ENCODE measurements at regions not wholly inside any gene's neighbourhood (a gene's known extent, or its start where the extent isn't known, plus 50 kb on each side); places are given as distances from the start of the nearest gene placed in this dataset.

DNA sequence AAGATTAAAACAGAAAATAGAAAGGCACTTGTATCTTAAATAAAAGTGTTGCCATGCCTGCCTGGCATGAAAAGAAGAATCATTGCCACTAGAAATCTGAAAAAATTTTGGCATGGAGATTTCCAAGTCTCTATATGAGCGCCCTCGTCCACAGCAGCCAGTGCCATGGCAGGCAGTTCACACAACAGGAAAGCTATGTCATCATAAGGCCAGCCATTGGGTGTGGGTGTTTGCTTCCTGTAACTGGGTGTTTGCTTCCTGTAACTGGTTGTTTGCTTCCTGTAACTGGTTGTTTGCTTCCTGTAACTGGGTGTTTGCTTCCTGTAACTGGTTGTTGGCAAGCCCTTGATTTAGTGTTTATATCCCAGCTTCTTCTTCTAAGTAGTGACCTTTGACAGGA, 446.7 kb downstream of the IRX1 start:
- TF ChIP-seq, protein P1, sequence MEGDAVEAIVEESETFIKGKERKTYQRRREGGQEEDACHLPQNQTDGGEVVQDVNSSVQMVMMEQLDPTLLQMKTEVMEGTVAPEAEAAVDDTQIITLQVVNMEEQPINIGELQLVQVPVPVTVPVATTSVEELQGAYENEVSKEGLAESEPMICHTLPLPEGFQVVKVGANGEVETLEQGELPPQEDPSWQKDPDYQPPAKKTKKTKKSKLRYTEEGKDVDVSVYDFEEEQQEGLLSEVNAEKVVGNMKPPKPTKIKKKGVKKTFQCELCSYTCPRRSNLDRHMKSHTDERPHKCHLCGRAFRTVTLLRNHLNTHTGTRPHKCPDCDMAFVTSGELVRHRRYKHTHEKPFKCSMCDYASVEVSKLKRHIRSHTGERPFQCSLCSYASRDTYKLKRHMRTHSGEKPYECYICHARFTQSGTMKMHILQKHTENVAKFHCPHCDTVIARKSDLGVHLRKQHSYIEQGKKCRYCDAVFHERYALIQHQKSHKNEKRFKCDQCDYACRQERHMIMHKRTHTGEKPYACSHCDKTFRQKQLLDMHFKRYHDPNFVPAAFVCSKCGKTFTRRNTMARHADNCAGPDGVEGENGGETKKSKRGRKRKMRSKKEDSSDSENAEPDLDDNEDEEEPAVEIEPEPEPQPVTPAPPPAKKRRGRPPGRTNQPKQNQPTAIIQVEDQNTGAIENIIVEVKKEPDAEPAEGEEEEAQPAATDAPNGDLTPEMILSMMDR (IDR thresholded peaks at IDR 0.05): no peak
- TF ChIP-seq POLR2A (IDR thresholded peaks at IDR 0.05) (no peak), POLR2AphosphoS5 (IDR thresholded peaks at IDR 0.05; ENCODE audit: insufficient read depth in 1 of 2, low read depth in 1 of 2) (no peak)
